Neural progenitor cell (in vitro differentiated cells): ENCODE measurements at regions not wholly inside any gene's neighbourhood (a gene's known extent, or its start where the extent isn't known, plus 50 kb on each side); places are given as distances from the start of the nearest gene placed in this dataset.
"Not testable (repeated sequence)": the region's sequence is repeated elsewhere in the genome, so short reads cannot be mapped to it uniquely, and the experiment has no call there.

Experiments used
- DNase-seq: peaks from one replicate; pipeline ENCODE4 v3.0.0-alpha.2; 2016; ENCODE audit warnings: low spot score
- H2AFZ ChIP-seq: fragments of 200-600 bp; sonication (generic); replicated peaks from 2 replicates; pipeline ENCODE4 v1.6.1; 2016; ENCODE audit warnings: antibody characterized with exemption
- H3F3A ChIP-seq: fragments of 200-600 bp; sonication (generic); 2 replicates; pipeline ENCODE4 v1.6.1; 2016; ENCODE audit warnings: antibody characterized with exemption, low read depth
- H3K27ac ChIP-seq: fragments of 200-600 bp; sonication (generic); 2 replicates; pipeline ENCODE4 v1.5.1; 2016; ENCODE audit warnings: mild to moderate bottlenecking
- H3K27me3 ChIP-seq: fragments of 200-600 bp; sonication (generic); 2 replicates; pipeline ENCODE4 v1.6.1; 2016; ENCODE audit warnings: mild to moderate bottlenecking, moderate library complexity
- H3K36me3 ChIP-seq: fragments of 200-600 bp; sonication (generic); 2 replicates; pipeline ENCODE4 v1.5.1; 2016
- H3K4me1 ChIP-seq: fragments of 200-600 bp; sonication (generic); 2 replicates; pipeline ENCODE4 v1.6.1; 2016; ENCODE audit warnings: mixed run types
- H3K4me2 ChIP-seq: fragments of 200-600 bp; sonication (generic); 2 replicates; pipeline ENCODE4 v1.6.1; 2016
- H3K4me3 ChIP-seq: fragments of 200-600 bp; sonication (generic); 2 replicates; pipeline ENCODE4 v1.5.1; 2016
- H3K79me2 ChIP-seq: fragments of 200-600 bp; sonication (generic); 2 replicates; pipeline ENCODE4 v1.6.1; 2016; ENCODE audit warnings: low read depth
- H3K9ac ChIP-seq: fragments of 200-600 bp; sonication (generic); 2 replicates; pipeline ENCODE4 v1.6.1; 2016
- H3K9me3 ChIP-seq: fragments of 200-600 bp; sonication (generic); 2 replicates; pipeline ENCODE4 v1.5.1; 2016; ENCODE audit warnings: low read depth
- H4K20me1 ChIP-seq: fragments of 200-600 bp; sonication (generic); 2 replicates; pipeline ENCODE4 v1.6.1; 2016; ENCODE audit warnings: low read depth
- H3K27ac Mint-ChIP-seq: 3 replicates; pipeline ENCODE4 v1.8.0; 2021; ENCODE audit warnings: mixed read lengths
- H3K27me3 Mint-ChIP-seq: 2 replicates; pipeline ENCODE4 v1.8.0; 2022; ENCODE audit warnings: low read depth, mild to moderate bottlenecking, inconsistent platforms, moderate library complexity, mixed read lengths; ENCODE audit not compliant: insufficient read depth
- H3K36me3 Mint-ChIP-seq: 3 replicates; pipeline ENCODE4 v1.8.0; 2021; ENCODE audit warnings: mixed read lengths
- H3K4me1 Mint-ChIP-seq: 3 replicates; pipeline ENCODE4 v1.8.0; 2021; ENCODE audit warnings: mixed read lengths
- H3K4me3 Mint-ChIP-seq: 3 replicates; pipeline ENCODE4 v1.8.0; 2021; ENCODE audit warnings: mild to moderate bottlenecking, moderate library complexity, mixed read lengths
- H3K9me3 Mint-ChIP-seq: 3 replicates; pipeline ENCODE4 v1.8.0; 2020; ENCODE audit warnings: mixed read lengths
- CTCF ChIP-seq: fragments of 200-600 bp; sonication (generic); IDR thresholded peaks from 2 replicates; pipeline ENCODE4 v1.5.1; 2017; ENCODE audit warnings: antibody characterized with exemption, mild to moderate bottlenecking
- EZH2 ChIP-seq: fragments of 200-600 bp; sonication (generic); IDR thresholded peaks from 2 replicates; pipeline ENCODE4 v1.6.1; 2017; ENCODE audit warnings: antibody characterized with exemption, mild to moderate bottlenecking, moderate library complexity
- EZH2phosphoT487 ChIP-seq: fragments of 200-600 bp; sonication (generic); IDR thresholded peaks from 2 replicates; pipeline ENCODE4 v1.6.1; 2017; ENCODE audit warnings: antibody characterized with exemption

GRCh38 chr14:96713426-96713825, 83.8 kb upstream of the VRK1 start:
- Histone ChIP-seq H3K9me3 (no peaks in the 10 kb centered on the region), H3K36me3 (no peaks in the 10 kb centered on the region), H3K9ac (no peak overlapping the region), H3F3A (no peaks in the 10 kb centered on the region), H3K4me3 (no peak overlapping the region), H3K27me3 (no peaks in the 10 kb centered on the region), H3K79me2 (no peaks in the 10 kb centered on the region), H3K27ac (no peak overlapping the region), H3K4me1 (peaks cover 3% of the 10 kb centered on the region), H4K20me1 (no peaks in the 10 kb centered on the region), H2AFZ (peak overlapping the region; percentile 18), H3K4me2 (no peak overlapping the region)
- Mint-ChIP-seq H3K36me3 (no peaks in the 10 kb centered on the region), H3K4me3 (no peak overlapping the region), H3K4me1 (peaks cover 4% of the 10 kb centered on the region), H3K27ac (peak overlapping the region; percentile 30), H3K9me3 (no peaks in the 10 kb centered on the region), H3K27me3 (peaks cover 2% of the 10 kb centered on the region)
- TF ChIP-seq EZH2phosphoT487, result no peak
- TF ChIP-seq CTCF, result no peak
- TF ChIP-seq EZH2, result no peak
- no peak for DNase-seq

GRCh38 chr14:96714537-96714936, 82.6 kb upstream of the VRK1 start:
- not testable (repeated sequence) for H3K9me3 ChIP-seq, DNase-seq, H3K4me1 Mint-ChIP-seq, H3K79me2 ChIP-seq, H3K27me3 Mint-ChIP-seq, H3K27ac ChIP-seq, H2AFZ ChIP-seq, H3K9me3 Mint-ChIP-seq, H3K4me3 Mint-ChIP-seq, H3K4me1 ChIP-seq, H4K20me1 ChIP-seq, H3K4me3 ChIP-seq, H3K27ac Mint-ChIP-seq, H3F3A ChIP-seq, H3K27me3 ChIP-seq, H3K9ac ChIP-seq, H3K4me2 ChIP-seq, H3K36me3 Mint-ChIP-seq, H3K36me3 ChIP-seq

GRCh38 chr14:96717116-96717515, 80.1 kb upstream of the VRK1 start:
- H3K36me3 Mint-ChIP-seq, result no peaks in the 10 kb centered on the region
- Histone ChIP-seq H3K79me2 (no peaks in the 10 kb centered on the region), H3K4me2 (no peak overlapping the region), H3K9me3 (no peaks in the 10 kb centered on the region), H3K36me3 (no peaks in the 10 kb centered on the region), H3K27me3 (no peaks in the 10 kb centered on the region), H3F3A (no peaks in the 10 kb centered on the region), H3K9ac (no peak overlapping the region), H4K20me1 (no peaks in the 10 kb centered on the region), H3K27ac (no peak overlapping the region), H3K4me3 (no peak overlapping the region), H3K4me1 (peaks cover 3% of the 10 kb centered on the region), H2AFZ (peak overlapping the region; percentile 13)
- no peak for TF ChIP-seq EZH2phosphoT487
- TF ChIP-seq EZH2, result no peak
- no peak for TF ChIP-seq CTCF
- no peak overlapping the region for H3K27ac Mint-ChIP-seq
- H3K27me3 Mint-ChIP-seq, result no peaks in the 10 kb centered on the region
- DNase-seq, result no peak
- H3K4me1 Mint-ChIP-seq, result peaks cover 2% of the 10 kb centered on the region
- H3K4me3 Mint-ChIP-seq, result no peak overlapping the region
- H3K9me3 Mint-ChIP-seq, result no peaks in the 10 kb centered on the region

- Histone ChIP-seq H3F3A (no peaks in the 10 kb centered on the region), H3K4me1 (peaks cover 3% of the 10 kb centered on the region), H2AFZ (no peak overlapping the region), H4K20me1 (no peaks in the 10 kb centered on the region), H3K27ac (no peak overlapping the region), H3K27me3 (no peaks in the 10 kb centered on the region), H3K36me3 (no peaks in the 10 kb centered on the region), H3K79me2 (no peaks in the 10 kb centered on the region), H3K9me3 (no peaks in the 10 kb centered on the region), H3K4me2 (no peak overlapping the region), H3K4me3 (no peak overlapping the region), H3K9ac (no peak overlapping the region)
- DNase-seq, result no peak
- no peak overlapping the region for H3K27ac Mint-ChIP-seq
- H3K4me1 Mint-ChIP-seq, result peaks cover 12% of the 10 kb centered on the region
- no peak for TF ChIP-seq EZH2phosphoT487
- TF ChIP-seq CTCF, result no peak
- TF ChIP-seq EZH2, result no peak
- no peaks in the 10 kb centered on the region for H3K9me3 Mint-ChIP-seq
- no peaks in the 10 kb centered on the region for H3K36me3 Mint-ChIP-seq
- H3K27me3 Mint-ChIP-seq, result no peaks in the 10 kb centered on the region
- no peak overlapping the region for H3K4me3 Mint-ChIP-seq
Measured at GRCh38 chr14:96718407-96718806, 78.8 kb upstream of the VRK1 start.

GRCh38 chr14:96720702-96721101, 76.5 kb upstream of the VRK1 start:
- not testable (repeated sequence) for H3K79me2 ChIP-seq, H3K4me3 ChIP-seq, H2AFZ ChIP-seq, H3F3A ChIP-seq, H3K4me2 ChIP-seq, H3K27me3 ChIP-seq, H3K27ac ChIP-seq, H3K4me1 ChIP-seq, H4K20me1 ChIP-seq, H3K36me3 Mint-ChIP-seq, H3K36me3 ChIP-seq, H3K27ac Mint-ChIP-seq, H3K9me3 ChIP-seq, H3K9me3 Mint-ChIP-seq, H3K9ac ChIP-seq, DNase-seq, H3K4me3 Mint-ChIP-seq, H3K27me3 Mint-ChIP-seq
- peaks cover 12% of the 10 kb centered on the region for H3K4me1 Mint-ChIP-seq
